ENCODE measurements at regions not wholly inside any gene's neighbourhood (a gene's known extent, or its start where the extent isn't known, plus 50 kb on each side); places are given as distances from the start of the nearest gene placed in this dataset.

DNA sequence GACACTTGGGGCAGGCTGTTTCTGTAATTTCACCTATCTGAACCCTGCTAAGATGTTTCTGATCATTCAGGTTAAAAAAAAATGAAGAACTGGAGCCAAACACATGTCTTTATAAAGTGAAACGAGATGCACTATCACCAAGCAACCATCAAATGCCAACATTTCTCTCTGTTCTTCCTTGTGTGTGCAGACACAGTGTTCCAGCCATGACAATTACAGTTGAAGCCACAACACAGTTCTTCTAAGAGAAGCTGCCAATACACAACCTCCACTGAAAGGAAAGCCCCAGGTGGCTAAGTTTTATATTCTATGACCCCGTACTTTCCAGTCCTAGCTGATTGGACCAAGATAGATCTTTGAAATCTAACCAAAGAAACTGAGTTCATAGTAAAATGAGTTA lies 181.8 kb downstream of the RAD51AP2 start:
- no peak for TF ChIP-seq CTCF (IDR thresholded peaks at IDR 0.05; ENCODE audit: insufficient read depth, missing control alignments)
- DNase-seq (ENCODE audit: insufficient read length, low spot score) = no peak
- no peak for FAIRE-seq

DNA sequence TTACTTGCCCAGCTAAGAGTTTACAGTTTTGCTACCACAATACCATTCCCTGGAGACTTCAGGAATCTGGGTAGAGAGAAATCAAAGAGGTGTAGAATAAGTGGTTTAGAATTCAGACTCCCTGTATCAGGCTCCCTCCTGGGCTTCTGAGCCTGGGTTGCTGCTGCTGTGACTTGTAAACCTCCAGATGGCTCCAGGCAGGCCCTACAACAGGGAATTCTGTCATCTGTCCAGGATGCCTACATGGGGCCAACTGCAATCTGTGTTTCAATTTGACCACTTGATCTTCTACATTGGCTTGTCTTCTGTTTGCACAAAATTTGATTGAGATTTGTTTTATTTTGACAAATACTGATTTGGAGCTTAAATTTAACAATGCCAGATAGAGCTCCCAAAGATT lies 183.9 kb downstream of the RAD51AP2 start:
- DNase-seq (ENCODE audit: insufficient read length, low spot score) (no peak), FAIRE-seq (no peak)
- TF ChIP-seq CTCF (IDR thresholded peaks at IDR 0.05; ENCODE audit: insufficient read depth, missing control alignments) = no peak

DNA sequence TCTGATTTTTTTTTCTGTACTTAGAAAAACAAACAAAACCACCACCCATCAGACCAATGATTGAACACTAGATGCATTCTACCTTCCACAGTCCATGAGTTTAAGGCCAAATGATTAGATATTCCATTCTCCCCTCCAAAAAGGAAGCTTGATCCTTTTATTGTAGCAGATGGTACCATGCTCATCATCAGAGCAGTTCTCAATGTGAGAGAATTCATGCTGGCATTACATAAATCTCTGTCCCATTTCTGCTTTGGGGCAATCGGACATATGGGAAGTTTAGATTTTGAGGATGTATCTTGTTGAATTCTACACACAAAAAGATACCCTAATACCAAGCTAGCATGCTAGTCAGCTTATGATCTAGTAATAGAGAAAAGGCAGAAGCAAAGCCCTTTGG lies 186.6 kb downstream of the RAD51AP2 start:
- DNase-seq (ENCODE audit: insufficient read length, low spot score) (no peak), FAIRE-seq (no peak)
- TF ChIP-seq CTCF (IDR thresholded peaks at IDR 0.05; ENCODE audit: insufficient read depth, missing control alignments) = no peak

- no peak for FAIRE-seq
- DNase-seq (ENCODE audit: insufficient read length, low spot score) = no peak
- TF ChIP-seq CTCF (IDR thresholded peaks at IDR 0.05; ENCODE audit: insufficient read depth, missing control alignments) = no peak
Observed at GRCh38 chr2:17328161-17328560, 190.1 kb downstream of the RAD51AP2 start.

GRCh38 chr2:17327649-17328048 lies 190.6 kb downstream of the RAD51AP2 start:
- no peak for DNase-seq (ENCODE audit: insufficient read length, low spot score)
- no peak for FAIRE-seq

DNA sequence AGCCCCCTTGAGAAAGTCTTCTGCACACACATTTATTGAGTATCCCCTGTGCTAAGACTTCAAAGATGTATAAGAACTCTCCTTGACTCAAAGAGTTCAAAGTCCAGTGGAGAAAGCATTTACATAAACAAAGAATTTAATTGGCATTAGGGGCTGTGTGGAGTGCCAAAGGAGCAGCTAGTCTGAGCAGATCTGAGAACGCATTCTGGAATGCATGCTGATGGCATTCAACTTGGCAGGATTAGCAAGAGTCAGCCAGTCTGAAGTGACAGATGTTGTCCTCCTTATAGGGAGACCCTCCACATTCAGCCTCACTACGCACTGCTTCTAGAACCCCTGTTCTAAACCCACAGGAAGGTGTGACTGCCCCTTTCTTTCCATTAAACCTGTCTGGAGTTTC lies 191.5 kb downstream of the RAD51AP2 start:
- no peak for DNase-seq (ENCODE audit: insufficient read length, low spot score)
- TF ChIP-seq CTCF (IDR thresholded peaks at IDR 0.05; ENCODE audit: insufficient read depth, missing control alignments) = no peak
- FAIRE-seq = no peak

More at GRCh38 chr2:17327649-17328048, 190.6 kb downstream of the RAD51AP2 start:
- no peak for TF ChIP-seq CTCF (IDR thresholded peaks at IDR 0.05; ENCODE audit: insufficient read depth, missing control alignments)

DNA sequence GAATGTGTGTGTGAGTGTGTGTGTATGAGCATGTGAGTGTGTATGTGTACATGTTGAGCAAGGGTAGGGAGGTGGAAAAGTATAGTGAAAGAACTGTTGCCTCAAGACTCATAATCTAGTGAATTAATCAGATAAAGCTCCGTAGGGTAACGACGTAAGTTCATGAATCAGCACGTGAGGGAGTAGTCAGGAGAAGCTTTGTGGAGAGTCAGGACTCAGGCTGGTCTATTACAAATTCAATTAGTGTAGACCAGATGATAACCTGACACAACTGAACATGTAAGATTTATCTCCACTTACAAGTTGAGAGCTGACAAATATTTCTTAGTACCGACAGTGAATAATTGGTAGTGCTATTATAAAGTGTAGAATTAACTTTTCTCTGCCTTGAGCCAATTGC lies 194.5 kb downstream of the RAD51AP2 start:
- TF ChIP-seq CTCF (IDR thresholded peaks at IDR 0.05; ENCODE audit: insufficient read depth, missing control alignments) = no peak
- DNase-seq (ENCODE audit: insufficient read length, low spot score) (no peak), FAIRE-seq (no peak)
